GM10266 (cell line): ENCODE measurements at regions not wholly inside any gene's neighbourhood (a gene's known extent, or its start where the extent isn't known, plus 50 kb on each side); places are given as distances from the start of the nearest gene placed in this dataset.
"Not testable (repeated sequence)": the region's sequence is repeated elsewhere in the genome, so short reads cannot be mapped to it uniquely, and the experiment has no call there.

Experiments
- DNase-seq: peaks from one replicate; pipeline ENCODE4 v3.0.0; 2012; ENCODE audit errors: extremely low spot score
- CTCF ChIP-seq: IDR thresholded peaks from 2 replicates; pipeline ENCODE4 v1.5.1; 2012; ENCODE audit warnings: mild to moderate bottlenecking, low read depth; ENCODE audit not compliant: control insufficient read depth, insufficient read depth; ENCODE audit errors: missing control alignments

GRCh38 chr6:148016013-148016412 lies 326.6 kb upstream of the SASH1 start:
- no peak for DNase-seq
- no peak for TF ChIP-seq CTCF

- no peak for DNase-seq
- TF ChIP-seq CTCF = no peak
Measured at GRCh38 chr6:148021165-148021564, 321.5 kb upstream of the SASH1 start.

- DNase-seq = no peak
Measured at GRCh38 chr6:148021699-148022098, 320.9 kb upstream of the SASH1 start.

GRCh38 chr6:148022279-148022678 lies 320.4 kb upstream of the SASH1 start:
- DNase-seq = not testable (repeated sequence)

More at GRCh38 chr6:148021699-148022098, 320.9 kb upstream of the SASH1 start:
- TF ChIP-seq CTCF = no peak

- TF ChIP-seq CTCF = no peak
- no peak for DNase-seq
Measured at GRCh38 chr6:148027201-148027600, 315.4 kb upstream of the SASH1 start.

- TF ChIP-seq CTCF = no peak
- no peak for DNase-seq
Measured at GRCh38 chr6:148035806-148036390, 306.7 kb upstream of the SASH1 start.

GRCh38 chr6:148037496-148037895 lies 305.1 kb upstream of the SASH1 start:
- no peak for TF ChIP-seq CTCF
- DNase-seq = no peak

- DNase-seq = no peak
- TF ChIP-seq CTCF = no peak
Measured at GRCh38 chr6:148041546-148041945, 301.1 kb upstream of the SASH1 start.
